Stimulated activated CD4-positive, alpha-beta T cell treated with anti-CD3 and anti-CD28 coated beads, Interleukin-1b, Interleukin-23, amount 100 ng/mL, for 48 hours (primary cell): ENCODE measurements at regions not wholly inside any gene's neighbourhood (a gene's known extent, or its start where the extent isn't known, plus 50 kb on each side); places are given as distances from the start of the nearest gene placed in this dataset.

ENCODE experiments used
- DNase-seq: peaks from one replicate; pipeline ENCODE4 v3.0.0-alpha.2; 2020

- no peak for DNase-seq
Measured at GRCh38 chr11:80082406-80082805, 641.6 kb upstream of the TENM4 start.

- DNase-seq = no peak
Measured at GRCh38 chr11:80077113-80077512, 636.3 kb upstream of the TENM4 start.

DNA sequence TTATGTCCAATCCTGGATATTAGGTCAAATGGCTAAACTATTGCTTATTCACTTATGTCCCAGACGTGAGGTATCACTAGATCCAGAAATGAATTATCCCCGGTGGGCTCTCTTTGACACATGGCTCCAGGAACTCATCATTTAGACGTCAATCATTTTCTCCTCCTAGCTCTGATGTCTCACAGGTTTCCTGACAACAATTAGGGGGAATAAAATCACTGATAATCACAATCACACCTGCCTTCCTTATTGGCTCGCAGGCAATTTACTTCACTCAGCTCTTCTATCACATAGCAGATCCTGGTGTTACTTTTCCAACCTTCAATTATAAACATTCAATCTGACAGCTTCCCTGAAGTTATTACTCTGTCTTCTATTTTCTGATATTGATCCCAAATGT lies 634.0 kb upstream of the TENM4 start:
- DNase-seq = no peak

DNA sequence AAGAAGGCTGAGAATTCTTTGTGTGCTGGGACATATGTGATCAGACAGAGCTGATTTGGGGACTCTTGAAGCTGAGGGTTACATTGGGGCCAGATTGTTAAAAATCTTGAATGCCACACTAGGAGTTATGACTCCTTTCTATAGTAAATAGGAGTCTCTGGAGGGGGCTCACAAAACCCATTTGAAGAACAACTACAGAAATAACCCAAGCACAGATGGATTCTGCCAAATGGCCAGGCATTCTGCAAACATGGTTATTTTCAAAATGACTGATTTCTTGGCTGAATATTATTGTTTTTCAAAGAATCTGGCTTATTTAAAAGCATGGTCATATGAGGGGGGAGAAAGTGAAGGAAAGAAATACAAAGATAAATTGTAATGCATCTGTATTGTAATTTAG lies 625.5 kb upstream of the TENM4 start:
- DNase-seq = no peak

- DNase-seq = no peak
Measured at GRCh38 chr11:80065086-80065485, 624.3 kb upstream of the TENM4 start.

GRCh38 chr11:80061056-80061455 lies 620.2 kb upstream of the TENM4 start:
- DNase-seq = no peak

GRCh38 chr11:80054582-80055165 lies 613.8 kb upstream of the TENM4 start:
- no peak for DNase-seq

DNA sequence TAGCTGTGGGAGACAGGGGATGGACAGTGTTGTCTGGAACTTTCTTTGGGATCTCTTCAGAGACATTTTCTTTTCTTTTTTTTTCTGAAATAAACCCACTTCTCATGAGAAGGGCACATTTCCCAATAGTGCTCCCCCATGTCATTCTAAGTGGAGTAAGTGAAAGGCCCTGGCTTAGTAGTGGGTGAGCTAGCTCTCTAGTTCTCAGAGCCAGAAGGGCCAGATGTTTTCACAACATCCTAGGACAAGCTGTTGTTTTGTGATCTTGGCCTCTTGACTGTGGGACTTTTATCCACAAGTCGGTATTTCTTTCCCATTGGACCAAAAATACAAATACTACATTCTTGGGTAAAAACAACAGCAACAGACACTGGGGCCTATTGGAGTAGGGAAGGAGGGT lies 607.7 kb upstream of the TENM4 start:
- no peak for DNase-seq

DNA sequence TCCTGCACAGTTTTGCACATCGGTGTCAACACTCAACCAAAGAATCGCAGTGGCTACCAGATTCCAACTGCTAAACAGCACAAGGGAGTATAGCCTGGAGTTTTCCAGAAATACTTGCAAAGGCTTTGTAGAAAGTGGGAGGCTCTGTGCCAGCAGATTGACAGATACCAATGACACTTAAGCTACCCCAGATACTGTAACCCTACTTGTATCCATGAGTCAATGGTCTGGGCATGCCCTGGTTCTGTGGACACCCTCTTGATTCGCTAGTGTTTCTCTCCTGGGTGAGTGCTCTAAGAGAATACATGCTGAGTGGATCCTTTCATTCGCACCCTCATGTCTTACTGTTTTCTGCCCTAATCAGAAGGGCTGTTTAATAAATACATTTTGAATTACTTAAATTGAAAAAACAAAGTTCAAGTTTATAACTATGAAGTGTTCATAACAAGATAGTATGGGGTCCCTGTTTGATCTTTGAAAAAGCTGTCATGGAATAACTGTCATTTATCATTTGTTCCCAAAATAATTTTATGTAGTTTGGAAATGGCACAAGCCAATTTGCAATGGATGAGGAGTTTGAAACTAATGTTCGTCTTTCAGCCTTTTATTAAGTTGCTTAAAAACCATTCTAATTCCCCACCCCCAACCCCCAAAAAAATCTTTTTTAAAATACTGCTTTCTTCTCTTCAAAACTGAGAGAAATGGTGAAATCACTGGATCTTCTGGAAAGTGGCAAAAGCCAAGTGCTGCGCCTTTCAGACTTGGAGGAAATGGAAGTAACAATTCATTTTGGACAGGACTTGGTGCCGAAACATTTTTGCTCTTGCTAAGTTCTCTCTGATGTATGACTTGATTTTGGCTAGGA lies 600.5 kb upstream of the TENM4 start:
- DNase-seq = no peak

DNA sequence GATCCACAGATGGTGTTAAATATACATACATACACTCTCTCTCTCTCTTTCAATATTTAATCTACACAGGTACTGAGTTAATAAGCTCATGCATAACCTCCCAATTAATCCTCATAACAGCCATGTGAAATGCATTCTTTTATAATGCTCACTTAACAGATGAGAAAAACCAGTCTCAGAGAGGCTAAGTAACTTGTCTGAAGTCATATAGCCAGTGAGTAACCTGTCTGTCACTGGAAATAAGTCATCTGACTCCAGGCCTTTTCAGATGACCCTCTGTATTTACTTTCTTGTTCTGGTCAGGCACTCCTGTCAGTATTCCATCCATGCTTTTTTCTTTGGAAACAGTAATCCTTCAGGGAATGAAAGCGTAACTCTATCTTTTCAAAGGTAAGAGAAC lies 594.0 kb upstream of the TENM4 start:
- no peak for DNase-seq

DNA sequence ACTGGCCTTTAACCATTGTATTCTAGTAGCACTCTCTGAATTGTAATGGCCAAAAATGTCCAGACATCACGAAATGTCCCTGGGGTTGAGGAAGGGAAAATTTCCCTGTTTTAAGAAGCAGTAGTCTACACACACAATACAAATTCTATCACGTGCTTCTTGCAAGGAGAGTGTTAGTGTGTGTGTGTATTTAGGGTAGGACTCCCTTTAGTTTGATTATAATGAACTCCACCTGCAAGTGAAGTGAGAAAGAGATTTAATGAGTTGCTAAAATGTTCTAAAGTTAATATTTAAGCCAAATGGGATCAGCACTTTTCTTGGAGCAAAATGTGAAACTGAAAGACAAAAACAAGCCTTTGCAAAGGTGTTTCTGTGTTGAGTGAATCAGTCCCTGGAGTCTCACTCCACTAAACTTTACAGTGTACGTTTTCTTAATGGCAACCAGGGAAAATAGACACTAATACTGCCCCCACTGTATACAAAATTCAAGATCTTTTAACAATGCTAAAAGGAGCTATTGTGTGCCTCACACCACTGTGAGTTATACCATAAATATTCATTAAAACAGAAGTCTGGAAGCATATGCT lies 590.3 kb upstream of the TENM4 start:
- no peak for DNase-seq

GRCh38 chr11:80028998-80029397 lies 588.2 kb upstream of the TENM4 start:
- no peak for DNase-seq

DNA sequence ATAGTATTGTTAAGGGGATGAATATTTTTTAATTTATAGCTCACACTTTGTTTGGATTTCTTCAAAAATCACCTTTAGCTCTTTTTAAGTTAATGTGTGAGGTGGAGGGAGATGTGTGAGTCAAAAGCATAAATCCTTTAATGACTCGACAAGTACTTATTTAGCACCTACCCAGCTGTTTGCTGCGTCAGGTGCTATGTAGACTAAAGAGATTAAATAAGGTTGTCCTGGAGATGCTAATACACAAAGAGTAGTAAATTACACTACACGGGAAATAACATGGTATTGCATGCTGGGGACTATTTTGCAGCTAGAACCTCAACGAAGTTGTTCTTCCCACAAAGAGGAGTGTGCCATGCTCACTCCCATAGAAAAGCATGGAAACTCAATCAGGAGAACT lies 583.3 kb upstream of the TENM4 start:
- no peak for DNase-seq

DNA sequence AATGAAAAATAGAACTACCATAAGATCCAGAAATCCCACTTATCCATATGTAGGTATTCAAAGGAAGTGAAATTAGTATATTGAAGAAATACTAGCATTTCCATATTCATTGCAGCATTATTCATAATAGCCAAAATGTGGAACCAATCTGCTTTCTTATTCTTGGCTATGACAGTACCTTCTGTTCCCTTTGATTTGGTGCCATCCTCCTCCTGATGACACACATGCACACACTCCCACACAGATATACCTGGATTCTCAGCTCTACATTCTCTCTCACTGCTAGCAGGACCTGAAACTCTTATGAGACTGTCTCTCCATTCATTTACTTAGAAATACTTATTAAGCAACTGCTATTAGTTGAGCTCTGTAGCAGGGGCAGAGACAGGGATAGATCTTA lies 582.6 kb upstream of the TENM4 start:
- no peak for DNase-seq

GRCh38 chr11:80010536-80010935 lies 569.7 kb upstream of the TENM4 start:
- no peak for DNase-seq

DNA sequence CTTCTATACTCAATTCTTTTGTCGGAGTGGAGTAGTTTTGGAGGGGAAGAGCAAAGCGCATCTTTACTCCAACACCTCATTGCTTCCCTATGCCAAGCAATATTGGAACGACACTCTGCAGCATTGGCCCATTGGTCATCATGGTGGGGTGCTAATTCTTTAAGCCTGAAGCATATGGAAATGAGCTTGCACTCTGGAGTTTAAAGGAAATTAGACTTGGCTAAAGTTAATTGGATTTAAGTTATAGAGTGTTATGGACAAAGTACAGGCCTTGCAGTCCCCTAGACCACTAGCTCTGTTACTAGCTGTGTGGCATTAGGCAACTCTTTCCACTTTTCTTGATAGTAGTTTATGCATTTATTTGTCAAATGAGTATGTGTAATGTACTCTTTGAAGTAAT lies 568.3 kb upstream of the TENM4 start:
- DNase-seq = no peak

DNA sequence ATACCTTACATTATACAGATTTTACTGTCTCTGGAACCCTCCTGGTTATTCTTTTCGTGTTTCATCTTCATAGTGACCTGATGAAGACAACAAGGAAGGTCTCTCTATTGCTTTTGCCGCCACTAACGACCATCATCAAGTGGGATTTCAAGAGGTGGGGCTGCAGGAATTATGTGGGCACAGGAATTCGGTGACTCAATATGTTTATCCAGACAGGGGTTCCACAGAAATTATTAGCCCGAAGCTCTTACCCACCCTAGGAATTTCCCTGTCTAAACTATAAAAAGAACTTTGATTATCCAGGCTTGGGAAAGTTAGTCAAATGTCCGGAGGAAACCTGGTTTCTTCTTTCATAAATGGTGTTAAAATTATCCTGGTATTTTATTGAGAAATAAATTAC lies 566.8 kb upstream of the TENM4 start:
- DNase-seq = no peak

DNA sequence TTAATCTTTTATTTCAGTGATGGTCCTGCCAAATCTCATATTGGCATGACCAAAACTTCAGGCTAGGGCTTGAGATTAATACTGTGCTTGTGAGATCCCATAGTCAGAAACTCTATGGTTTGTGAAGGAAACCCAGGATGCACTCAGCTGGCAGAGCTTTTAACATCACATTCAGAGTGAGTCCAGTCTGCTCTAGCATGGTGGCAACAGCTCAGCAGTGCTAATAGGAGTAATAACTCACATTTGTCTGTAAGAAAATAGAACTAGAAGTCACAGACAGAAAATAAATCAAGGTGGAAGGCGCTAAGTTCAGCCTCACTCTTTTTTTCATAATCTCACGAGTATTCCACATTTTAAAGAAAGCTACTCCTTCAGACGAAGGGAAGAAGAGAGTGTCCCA lies 549.3 kb upstream of the TENM4 start:
- DNase-seq = no peak

DNA sequence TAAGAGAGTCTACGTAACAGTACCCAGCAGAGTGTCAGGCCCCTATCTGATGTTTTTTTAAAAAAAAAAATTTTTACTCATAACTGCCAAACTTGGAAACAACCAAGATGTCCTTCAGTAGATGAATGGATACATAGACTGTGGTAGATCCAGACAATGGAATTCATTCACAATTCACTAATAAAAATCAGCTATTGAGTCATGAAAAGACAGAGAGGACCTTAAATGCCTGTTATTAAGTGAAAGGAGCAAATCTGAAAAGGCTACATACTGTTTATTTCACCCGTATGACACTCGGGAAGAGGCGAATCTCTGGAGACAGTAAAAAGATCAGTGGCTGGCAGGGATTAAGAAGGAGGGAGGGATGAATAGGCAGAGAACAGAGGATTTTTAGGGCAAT lies 541.4 kb upstream of the TENM4 start:
- DNase-seq = no peak

DNA sequence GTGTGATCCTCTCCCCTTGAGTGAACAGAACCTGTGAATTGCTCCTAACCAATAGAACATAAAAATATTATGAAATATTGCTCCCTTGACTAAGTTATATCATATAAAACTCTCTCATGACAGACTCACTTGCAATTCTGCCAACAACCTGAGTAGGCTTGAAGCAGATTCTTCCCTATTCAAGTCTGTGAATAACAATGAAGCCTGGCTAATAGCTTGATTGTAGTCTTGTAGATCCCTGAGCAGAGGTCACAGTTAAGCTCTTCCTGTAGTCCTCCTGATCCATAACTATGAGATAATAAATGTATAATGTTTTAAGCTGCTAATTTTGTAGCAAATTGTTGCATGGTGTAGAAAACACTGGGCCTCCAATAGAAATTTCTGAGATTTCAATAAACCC lies 540.1 kb upstream of the TENM4 start:
- DNase-seq = no peak

DNA sequence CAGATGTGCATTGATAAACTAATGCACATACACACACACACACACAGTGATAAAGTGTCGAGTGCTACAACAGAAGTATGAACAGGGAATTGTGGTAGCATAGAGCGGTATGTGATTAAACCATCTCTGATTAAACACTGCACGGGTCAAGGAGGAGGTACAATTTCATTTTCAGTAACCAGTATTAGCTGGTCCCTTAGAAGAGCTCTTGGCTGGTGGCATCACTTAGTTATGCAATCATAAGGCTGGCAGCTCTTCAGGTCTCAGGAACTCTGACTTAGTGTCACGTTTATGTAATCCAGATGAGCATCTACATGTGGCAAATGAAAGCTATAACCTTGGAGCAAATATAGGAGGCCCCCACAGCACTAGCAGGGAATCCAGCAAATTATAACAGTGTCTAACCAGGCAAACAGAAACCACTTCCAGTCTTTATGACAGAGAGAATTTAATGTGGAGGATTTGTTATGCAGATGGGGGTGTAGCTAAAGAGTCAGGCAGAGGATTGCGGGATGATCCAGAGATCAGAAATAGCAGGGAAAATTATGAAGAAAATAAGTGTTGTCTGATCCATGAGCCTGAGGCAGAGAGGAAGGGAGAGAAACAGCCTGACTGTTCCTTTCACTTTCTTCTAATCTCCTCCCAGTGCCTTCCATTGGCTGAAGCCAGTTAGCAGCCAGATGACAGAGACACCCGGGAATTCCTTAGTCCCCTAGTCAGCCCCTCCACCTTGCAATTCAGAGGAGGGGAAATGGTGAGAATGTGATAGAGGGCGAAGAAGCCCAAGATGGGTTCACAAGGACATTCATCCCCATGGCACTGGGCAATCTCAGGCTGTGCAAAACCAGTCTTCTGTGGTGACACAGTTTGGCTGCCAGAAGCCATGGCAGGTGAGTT lies 533.1 kb upstream of the TENM4 start:
- DNase-seq = no peak

DNA sequence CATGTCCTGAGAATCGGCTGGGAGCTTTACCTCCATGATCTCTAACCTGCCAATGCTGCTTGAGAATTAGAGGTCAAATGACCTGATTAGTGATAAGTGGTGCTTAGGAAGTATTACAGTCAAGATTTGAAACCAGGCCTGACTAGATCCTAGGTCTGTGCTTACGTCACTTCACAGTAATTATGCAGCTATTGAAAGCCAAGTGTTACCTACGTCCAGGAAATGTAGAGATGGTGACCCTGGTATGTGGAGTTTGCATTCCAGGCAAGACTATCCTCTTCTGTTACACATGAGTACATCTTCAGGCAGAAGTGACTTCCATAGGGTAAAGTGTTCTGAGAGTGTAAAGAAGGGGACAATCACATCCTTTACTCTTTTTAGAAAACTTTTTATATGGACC lies 530.4 kb upstream of the TENM4 start:
- DNase-seq = no peak

GRCh38 chr11:79966592-79966991 lies 525.8 kb upstream of the TENM4 start:
- no peak for DNase-seq
